B cell (primary cell): ENCODE measurements at regions not wholly inside any gene's neighbourhood (a gene's known extent, or its start where the extent isn't known, plus 50 kb on each side); places are given as distances from the start of the nearest gene placed in this dataset.
"Not testable (repeated sequence)": the region's sequence is repeated elsewhere in the genome, so short reads cannot be mapped to it uniquely, and the experiment has no call there.

ENCODE experiments used
- ATAC-seq: fragments of 200-7000 bp; cut with Tn5 transposase; one replicate; pipeline ENCODE4 v1.10.0; 2021; ENCODE audit warnings: low read depth, mild to moderate bottlenecking, moderate number of reproducible peaks, moderate library complexity
- CTCF ChIA-PET: fragments of 350-600 bp; sonication (Branson Sonifier 250); formaldehyde crosslinking; loops from one replicate; lab custom pipeline; 2021; ENCODE audit warnings: antibody characterized with exemption, inconsistent platforms; lab: Charles Lee
- POLR2A ChIA-PET: fragments of 350-600 bp; sonication (Branson Sonifier 250); formaldehyde crosslinking; loops from one replicate; lab custom pipeline; 2021; ENCODE audit warnings: antibody characterized with exemption; lab: Charles Lee
- DNase-seq: peaks from one replicate; pipeline ENCODE4 v3.0.0; 2013
- H2AFZ ChIP-seq: 2 replicates; pipeline ENCODE4 v1.6.1; 2012; ENCODE audit warnings: mild to moderate bottlenecking, low read depth, low read length; ENCODE audit not compliant: insufficient read depth, poor library complexity, severe bottlenecking
- H3K27ac ChIP-seq, 2 donors: 1 replicate in 1 of 2; 2 replicates in 1 of 2; pipeline ENCODE4 v1.5.1; 2012 to 2013; ENCODE audit warnings: low read length in 2 of 2, mild to moderate bottlenecking in 2 of 2, moderate library complexity in 1 of 2
- H3K27me3 ChIP-seq, 4 experiments: fragments of 200-600 bp in 1 of 4; sonication (generic) in 1 of 4; replicated peaks in 1 of 4; 1 replicate in 2 of 4; 2 replicates in 2 of 4; pipeline versions ENCODE4 v1.6.1 to v1.7.0; 2013 to 2016; ENCODE audit warnings: low read length in 3 of 4, mild to moderate bottlenecking in 2 of 4, mixed read lengths in 1 of 4, moderate library complexity in 1 of 4; ENCODE audit not compliant: insufficient read depth in 4 of 4, control insufficient read depth in 3 of 4; ENCODE audit errors: control extremely low read depth in 1 of 4
- H3K36me3 ChIP-seq, 2 experiments: replicated peaks in 1 of 2; 1 replicate in 1 of 2; 2 replicates in 1 of 2; pipeline versions ENCODE4 v1.6.1 to v1.7.1; 2013; ENCODE audit warnings: low read length in 1 of 2; ENCODE audit not compliant: insufficient read depth in 2 of 2, control insufficient read depth in 1 of 2; ENCODE audit errors: control extremely low read depth in 1 of 2, extremely low read depth in 1 of 2
- H3K4me1 ChIP-seq, 2 donors: fragments of 200-600 bp in 1 of 2; sonication (generic) in 1 of 2; 1 replicate in 1 of 2; 2 replicates in 1 of 2; pipeline versions ENCODE4 v1.5.1 to v1.6.1; 2013 to 2017; ENCODE audit warnings: low read length in 2 of 2; ENCODE audit not compliant: control insufficient read depth in 2 of 2, insufficient read depth in 2 of 2
- H3K4me2 ChIP-seq: replicated peaks from 2 replicates; pipeline ENCODE3; 2012; ENCODE audit warnings: mild to moderate bottlenecking, low read depth, low read length; ENCODE audit not compliant: poor library complexity, severe bottlenecking
- H3K4me3 ChIP-seq, 5 experiments: fragments of 200-600 bp in 1 of 5; sonication (generic) in 1 of 5; 1 replicate in 3 of 5; 2 replicates in 2 of 5; pipeline versions ENCODE4 v1.5.1 to v1.7.0; 2011 to 2016; ENCODE audit warnings: low read length in 4 of 5, mild to moderate bottlenecking in 4 of 5, low read depth in 2 of 5, control low read depth in 1 of 5, moderate library complexity in 1 of 5; ENCODE audit not compliant: insufficient read depth in 1 of 5; ENCODE audit errors: control extremely low read depth in 1 of 5, extremely low read depth in 1 of 5
- H3K79me2 ChIP-seq: fragments of 200-600 bp; sonication (generic); one replicate; pipeline ENCODE4 v1.6.0; 2016; ENCODE audit warnings: low read length; ENCODE audit not compliant: control insufficient read depth, insufficient read depth
- H3K9ac ChIP-seq: fragments of 200-600 bp; sonication (generic); 2 replicates; pipeline ENCODE4 v1.6.1; 2017; ENCODE audit warnings: mild to moderate bottlenecking, low read length, moderate library complexity
- H3K9me3 ChIP-seq, 3 donors: one replicate each; pipeline versions ENCODE4 v1.6.1 to v1.7.1; 2013; ENCODE audit warnings: low read length in 2 of 3; ENCODE audit not compliant: control insufficient read depth in 2 of 3, insufficient read depth in 1 of 3; ENCODE audit errors: control extremely low read depth in 1 of 3
- H4K20me1 ChIP-seq: 2 replicates; pipeline ENCODE4 v1.6.0; 2012; ENCODE audit warnings: mild to moderate bottlenecking, low read length; ENCODE audit not compliant: insufficient read depth, control insufficient read depth, poor library complexity, severe bottlenecking
- H3K27ac Mint-ChIP-seq: one replicate; pipeline ENCODE4 v1.8.0; 2021; ENCODE audit warnings: mixed read lengths
- H3K27me3 Mint-ChIP-seq: one replicate; pipeline ENCODE4 v1.8.0; 2021; ENCODE audit warnings: mixed read lengths
- H3K4me1 Mint-ChIP-seq: one replicate; pipeline ENCODE4 v1.8.0; 2021; ENCODE audit warnings: mixed read lengths
- H3K4me3 Mint-ChIP-seq: one replicate; pipeline ENCODE4 v1.8.0; 2021; ENCODE audit warnings: mixed read lengths
- H3K9me3 Mint-ChIP-seq: one replicate; pipeline ENCODE4 v1.8.0; 2022; ENCODE audit warnings: mixed read lengths; ENCODE audit not compliant: insufficient read depth
- EZH2 ChIP-seq: IDR thresholded peaks from 2 replicates; pipeline ENCODE4 v1.6.1; 2012; ENCODE audit warnings: borderline replicate concordance, low read depth, mild to moderate bottlenecking, moderate library complexity, low read length; ENCODE audit not compliant: insufficient read depth, poor library complexity, severe bottlenecking
- WGBS: methylation state at CpG from one replicate; pipeline ENCODE4 v1.1.5; 2013; ENCODE audit warnings: missing lambda C conversion rate; ENCODE audit not compliant: insufficient coverage; 5-methylcytosine and 5-hydroxymethylcytosine counted together
- intact Hi-C: fragments of 100-400 bp; cut with micrococcal nuclease; formaldehyde crosslinking; loops from one replicate; pipeline ENCODE4 v1.10.0; 2022
- TF ChIP-seq, protein P1 (sequence below): fragments of 200-600 bp; IDR thresholded peaks from one replicate; pipeline ENCODE4 v1.8.0; 2022; ENCODE audit warnings: antibody characterized with exemption, mild to moderate bottlenecking

DNA sequence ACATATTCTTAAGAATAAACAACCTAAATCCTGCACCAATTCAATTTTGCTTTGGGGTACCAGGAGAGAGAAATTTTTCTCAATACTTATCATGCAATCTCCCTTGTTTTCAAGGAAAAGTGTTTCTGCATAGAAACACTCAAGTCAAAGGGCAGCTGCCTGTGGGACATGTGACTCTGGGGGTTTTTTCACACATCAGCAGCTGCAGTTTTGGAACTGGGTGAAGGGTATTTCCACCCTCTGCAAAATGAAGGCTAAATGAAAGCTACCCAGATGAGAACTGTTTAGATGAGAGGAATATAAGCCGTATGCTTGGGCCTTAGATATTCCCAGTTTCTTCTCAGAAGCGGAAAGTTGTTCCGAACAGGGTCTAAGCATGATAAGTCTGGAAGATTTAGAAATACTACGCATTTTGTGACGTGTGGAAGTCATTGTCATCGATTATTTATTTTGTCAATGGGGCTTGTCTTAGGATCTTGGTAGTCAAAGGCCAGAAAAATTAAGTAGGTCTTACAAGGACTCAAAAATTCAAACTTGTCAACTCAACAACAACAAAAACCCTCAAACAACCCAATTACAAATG, 64.3 kb upstream of the BOD1 start:
- Histone ChIP-seq H3K9ac (peak overlapping the region; percentile 14), H3K36me3 (no peaks in the 10 kb centered on the region), H3K4me3 (peak overlapping the region in 1 of 5 experiments; percentile 8), H3K79me2 (no peaks in the 10 kb centered on the region), H4K20me1 (no peaks in the 10 kb centered on the region), H3K27me3 (no peaks in the 10 kb centered on the region), H3K9me3 (peaks cover 1 to 14% (median 2%) of the 10 kb centered on the region in 3 donors), H3K4me1 (peaks cover 17 to 20% of the 10 kb centered on the region in 2 donors), H2AFZ (peak overlapping the region; percentile 31), H3K4me2 (peak overlapping the region; percentile 47), H3K27ac (peak overlapping the region; percentile 81 to 88)
- CTCF ChIA-PET: interaction anchor here (0.7 to 1.5 kb wide), 8 partner anchors 9 to 244 kb away, joined by 3 to 6 read pairs (median 4); no protein-coding TSS in a partner anchor
- WGBS: 57% methylated on average over 3 of the region's 6 CpGs
- intact Hi-C loops: loop anchor here (1.0 to 10.0 kb wide), 4 partner anchors 9 to 102 kb away; partner anchors contain the start of gene BOD1
- H3K27ac Mint-ChIP-seq: peak overlapping the region; percentile 94
- H3K4me1 Mint-ChIP-seq: peaks cover 43% of the 10 kb centered on the region
- DNase-seq (peak; percentile 82), ATAC-seq (peak; percentile 88)
- POLR2A ChIA-PET: interaction anchor here (0.9 to 1.4 kb wide), 3 partner anchors 10 to 204 kb away, joined by 3 to 13 read pairs (median 3); no protein-coding TSS in a partner anchor
- H3K27me3 Mint-ChIP-seq: no peaks in the 10 kb centered on the region
- TF ChIP-seq, protein P1, sequence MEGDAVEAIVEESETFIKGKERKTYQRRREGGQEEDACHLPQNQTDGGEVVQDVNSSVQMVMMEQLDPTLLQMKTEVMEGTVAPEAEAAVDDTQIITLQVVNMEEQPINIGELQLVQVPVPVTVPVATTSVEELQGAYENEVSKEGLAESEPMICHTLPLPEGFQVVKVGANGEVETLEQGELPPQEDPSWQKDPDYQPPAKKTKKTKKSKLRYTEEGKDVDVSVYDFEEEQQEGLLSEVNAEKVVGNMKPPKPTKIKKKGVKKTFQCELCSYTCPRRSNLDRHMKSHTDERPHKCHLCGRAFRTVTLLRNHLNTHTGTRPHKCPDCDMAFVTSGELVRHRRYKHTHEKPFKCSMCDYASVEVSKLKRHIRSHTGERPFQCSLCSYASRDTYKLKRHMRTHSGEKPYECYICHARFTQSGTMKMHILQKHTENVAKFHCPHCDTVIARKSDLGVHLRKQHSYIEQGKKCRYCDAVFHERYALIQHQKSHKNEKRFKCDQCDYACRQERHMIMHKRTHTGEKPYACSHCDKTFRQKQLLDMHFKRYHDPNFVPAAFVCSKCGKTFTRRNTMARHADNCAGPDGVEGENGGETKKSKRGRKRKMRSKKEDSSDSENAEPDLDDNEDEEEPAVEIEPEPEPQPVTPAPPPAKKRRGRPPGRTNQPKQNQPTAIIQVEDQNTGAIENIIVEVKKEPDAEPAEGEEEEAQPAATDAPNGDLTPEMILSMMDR: no peak
- TF ChIP-seq EZH2: no peak
- peak overlapping the region; percentile 70 for H3K4me3 Mint-ChIP-seq
- peaks cover 1% of the 10 kb centered on the region for H3K9me3 Mint-ChIP-seq

DNA sequence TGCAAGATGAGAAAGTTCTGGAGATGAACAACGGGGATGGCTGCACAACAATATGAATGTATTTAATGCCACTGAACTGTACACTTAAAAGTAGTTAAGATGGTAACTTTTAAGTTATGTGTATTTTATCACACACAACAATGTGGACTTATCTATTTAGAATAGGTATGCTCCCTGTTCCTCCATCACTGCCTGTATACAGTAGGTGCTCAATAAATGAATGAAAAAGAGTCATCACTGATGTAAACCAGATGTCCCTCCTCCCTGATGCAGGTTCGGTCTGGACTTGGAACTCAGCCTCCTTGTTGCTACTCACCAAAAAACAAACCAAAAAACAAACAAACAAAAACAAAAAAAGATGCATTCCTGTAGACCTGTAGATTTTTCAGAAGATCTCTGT, 65.9 kb upstream of the BOD1 start:
- ChIA-PET POLR2A (no interaction called here), CTCF (interaction anchor here (1.3 kb wide), 1 partner anchor 12 kb away, joined by 3 read pairs; no protein-coding TSS in a partner anchor)
- intact Hi-C loops: loop anchor here (5.0 to 10.0 kb wide), 3 partner anchors 52 to 100 kb away; partner anchors contain the start of gene BOD1
- Histone ChIP-seq H3K27ac (no peak overlapping the region), H3K27me3 (no peaks in the 10 kb centered on the region), H3K9me3 (peaks cover 0 to 10% (median 2%) of the 10 kb centered on the region in 3 donors), H4K20me1 (no peaks in the 10 kb centered on the region), H3K9ac (no peak overlapping the region), H3K4me1 (peaks cover 20 to 26% of the 10 kb centered on the region in 2 donors), H3K79me2 (no peaks in the 10 kb centered on the region), H3K4me3 (no peak overlapping the region), H3K36me3 (no peaks in the 10 kb centered on the region), H2AFZ (no peak overlapping the region), H3K4me2 (no peak overlapping the region)
- Mint-ChIP-seq H3K27ac (no peak overlapping the region), H3K27me3 (no peaks in the 10 kb centered on the region), H3K4me3 (no peak overlapping the region), H3K9me3 (peaks cover 1% of the 10 kb centered on the region), H3K4me1 (peaks cover 49% of the 10 kb centered on the region)
- DNase-seq (no peak), ATAC-seq (no peak)
- TF ChIP-seq, protein P1: no peak
- TF ChIP-seq EZH2: no peak
- WGBS: 100% methylated on average over 1 of the region's 2 CpGs

DNA sequence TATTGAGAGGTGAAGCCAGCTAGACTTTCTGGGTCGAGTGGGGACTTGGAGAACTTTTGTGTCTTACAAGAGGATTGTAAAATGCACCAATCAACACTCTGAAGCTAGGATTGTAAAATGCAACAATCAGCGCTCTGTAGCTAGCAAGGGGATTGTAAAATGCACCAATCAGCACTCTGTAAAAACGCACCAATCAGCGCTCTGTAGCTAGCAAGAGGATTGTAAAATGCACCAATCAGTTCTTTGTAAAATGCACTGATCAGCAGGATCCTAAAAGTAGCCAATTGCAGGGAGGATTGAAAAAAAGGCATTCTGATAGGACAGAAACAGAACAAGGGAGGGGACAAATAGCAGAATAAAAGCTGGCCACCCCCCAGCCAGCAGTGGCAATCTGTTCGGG, 68.1 kb upstream of the BOD1 start:
- H3K27ac Mint-ChIP-seq, ATAC-seq, H3K4me3 ChIP-seq, H3K36me3 ChIP-seq, H3K27me3 Mint-ChIP-seq, H3K4me2 ChIP-seq, H3K9me3 Mint-ChIP-seq, H3K79me2 ChIP-seq, H3K27ac ChIP-seq, H3K9me3 ChIP-seq, H3K9ac ChIP-seq, H4K20me1 ChIP-seq, H3K4me3 Mint-ChIP-seq, H2AFZ ChIP-seq, DNase-seq, H3K27me3 ChIP-seq, POLR2A ChIA-PET: not testable (repeated sequence)
- intact Hi-C loops: loop anchor here (5.0 to 10.0 kb wide), 3 partner anchors 50 to 98 kb away; partner anchors contain the start of gene BOD1
- peaks cover 41 to 48% of the 10 kb centered on the region in 2 donors for H3K4me1 ChIP-seq
- peaks cover 53% of the 10 kb centered on the region for H3K4me1 Mint-ChIP-seq
- WGBS: 97% methylated on average over 5 of the region's 5 CpGs
- CTCF ChIA-PET: interaction anchor here (0.7 kb wide), 1 partner anchor 28 kb away, joined by 3 read pairs; no protein-coding TSS in a partner anchor
